SHP77 (cell line): ENCODE measurements at regions not wholly inside any gene's neighbourhood (a gene's known extent, or its start where the extent isn't known, plus 50 kb on each side); places are given as distances from the start of the nearest gene placed in this dataset.

Source experiments
- DNase-seq, 2 experiments: peaks; one replicate each; lab custom pipeline; 2025; lab: John Stamatoyannopoulos, UW

DNA sequence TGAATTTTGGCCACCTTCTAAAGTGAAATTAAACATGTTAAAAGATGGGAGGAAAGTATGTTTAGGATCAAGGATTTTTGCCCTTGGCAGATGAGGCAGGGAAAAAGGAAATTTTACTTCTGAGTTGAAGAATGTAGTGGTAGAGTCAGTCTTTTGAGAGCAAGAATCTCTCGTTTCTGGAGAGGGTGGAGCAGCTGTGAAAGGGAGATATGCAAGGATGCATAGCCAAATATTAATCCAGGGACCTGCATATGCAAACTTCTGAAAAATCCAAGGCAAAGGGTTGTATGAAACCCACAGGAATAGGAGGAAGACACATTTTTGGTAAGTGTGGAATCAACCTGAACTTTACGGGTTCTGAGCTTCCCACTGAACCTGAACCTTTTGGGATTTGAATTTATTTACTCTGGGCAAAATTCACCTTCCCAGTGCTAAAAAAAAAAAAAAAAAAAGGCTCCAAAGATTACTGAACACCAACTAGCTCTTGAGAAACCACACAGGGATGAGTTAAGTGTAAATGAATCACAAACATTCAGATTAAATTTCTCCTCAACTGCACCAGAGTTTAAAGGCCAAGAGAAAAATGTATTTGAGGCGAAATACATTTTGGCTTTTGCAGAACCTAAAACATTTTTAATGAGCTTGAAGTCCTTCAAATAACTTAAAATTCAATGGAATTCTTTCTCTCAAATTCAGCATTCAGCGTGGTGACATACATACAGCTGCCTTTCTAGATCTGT is 187.1 kb upstream of the CDKN3 start:
- no peak for DNase-seq

DNA sequence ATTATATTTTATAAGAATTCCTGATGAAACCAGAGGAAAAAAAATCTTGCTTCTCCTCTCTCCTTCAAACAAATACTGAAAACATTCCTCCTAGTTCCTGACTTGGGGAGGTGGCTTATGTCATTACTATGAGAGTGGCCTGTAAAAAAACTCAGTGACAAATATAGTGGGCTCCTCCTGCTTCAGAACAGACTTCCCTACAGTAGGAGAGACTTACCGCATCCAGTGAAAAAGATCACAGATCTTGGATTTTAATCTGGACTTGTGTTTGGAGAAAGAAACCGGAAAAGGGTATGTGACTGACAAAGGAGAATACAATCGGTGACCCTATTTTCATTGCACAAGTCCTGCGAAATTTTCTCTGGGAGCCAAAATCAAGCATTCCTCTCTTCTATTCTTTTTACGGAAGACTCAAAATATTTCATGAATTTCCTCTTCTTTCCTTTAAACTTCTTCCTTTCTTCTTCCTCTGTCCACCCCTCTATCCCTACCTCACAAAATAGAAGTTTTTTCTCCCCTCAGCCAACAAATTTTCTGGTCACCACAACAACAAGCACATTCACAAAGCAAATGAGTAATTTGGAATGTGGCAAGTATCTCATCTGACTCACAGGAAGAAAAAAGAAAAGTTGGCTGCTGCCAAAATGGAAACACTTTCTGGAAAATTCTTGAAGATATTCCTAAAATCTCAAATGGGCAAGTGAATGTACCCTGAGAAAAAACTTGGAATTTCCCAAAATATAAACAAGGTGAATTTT is 185.1 kb upstream of the CDKN3 start:
- DNase-seq: no peak

DNA sequence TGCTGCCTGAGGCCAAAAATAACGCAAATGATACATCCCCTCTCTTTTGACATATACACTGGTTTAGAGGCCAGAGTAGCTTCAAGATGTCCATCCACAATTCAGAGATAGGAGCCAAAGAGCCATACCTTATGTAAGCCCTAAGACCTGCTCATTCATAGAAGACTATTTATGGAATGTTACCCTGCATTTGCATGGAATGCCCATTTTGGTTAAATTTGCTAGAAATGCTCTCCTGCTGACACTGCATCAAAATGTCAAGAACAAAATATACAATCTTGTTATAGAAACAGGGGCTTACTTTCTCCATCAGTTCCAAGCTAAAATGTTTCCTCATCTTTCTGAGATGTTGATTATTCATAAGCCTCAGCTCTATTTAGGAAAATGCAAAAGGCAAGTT is 183.3 kb upstream of the CDKN3 start:
- DNase-seq: no peak

DNA sequence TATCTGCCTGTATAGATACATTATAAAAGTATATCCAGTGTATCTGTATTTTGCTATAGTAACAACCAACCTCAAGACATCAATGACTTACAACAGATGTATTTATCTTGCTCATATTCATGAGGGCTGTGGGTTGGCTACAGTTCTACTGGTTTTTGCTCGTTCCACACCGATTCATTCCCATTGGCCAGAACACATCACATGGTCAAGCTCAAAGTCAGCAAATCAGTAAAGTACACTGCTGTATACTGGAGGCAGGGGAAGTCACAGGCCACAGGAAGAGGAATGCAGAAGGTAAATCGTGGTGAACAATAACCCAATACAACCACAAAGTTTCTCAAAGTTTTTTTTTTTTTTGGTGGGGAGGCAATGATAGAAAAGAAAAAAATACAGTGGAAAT is 180.0 kb upstream of the CDKN3 start:
- DNase-seq: no peak

DNA sequence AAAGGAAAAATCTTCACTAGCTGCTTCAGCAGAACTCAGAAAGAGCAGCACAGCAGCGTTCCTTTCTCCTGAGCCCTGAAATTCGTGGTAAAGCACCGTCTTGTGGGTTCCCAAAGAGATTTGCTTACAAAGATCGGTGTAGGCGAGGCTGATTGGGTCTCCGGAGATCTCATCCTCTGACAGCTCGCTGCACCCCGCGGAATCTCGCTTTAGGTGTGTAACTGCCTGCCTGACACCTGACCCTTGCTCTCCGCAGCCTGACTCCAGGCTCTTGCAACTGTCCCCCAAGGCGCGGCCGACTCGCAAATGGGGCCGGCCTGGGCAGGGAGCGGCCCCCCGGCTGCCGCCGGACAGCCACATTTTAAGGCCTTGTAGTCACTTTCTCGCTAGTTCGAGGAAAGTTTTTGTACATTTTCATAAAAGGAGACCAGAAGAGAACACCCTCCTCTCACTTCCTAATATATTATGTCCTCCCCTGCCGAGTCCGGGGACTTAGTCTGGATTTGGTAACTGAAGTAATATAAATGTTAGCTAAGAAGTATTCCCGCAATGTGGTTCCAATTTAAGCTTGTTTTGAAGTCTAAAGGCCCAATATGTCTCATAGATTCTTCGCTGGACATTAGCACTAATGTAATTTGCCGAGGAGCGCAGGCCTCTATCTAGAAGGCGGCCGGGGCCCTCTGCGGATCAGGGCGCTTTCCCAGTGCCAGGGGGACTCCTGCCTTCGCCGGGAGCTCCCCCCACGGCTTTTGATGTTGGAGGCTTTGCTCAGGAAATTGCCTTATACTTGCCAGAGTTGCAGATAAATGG is 177.3 kb upstream of the CDKN3 start:
- no peak for DNase-seq

DNA sequence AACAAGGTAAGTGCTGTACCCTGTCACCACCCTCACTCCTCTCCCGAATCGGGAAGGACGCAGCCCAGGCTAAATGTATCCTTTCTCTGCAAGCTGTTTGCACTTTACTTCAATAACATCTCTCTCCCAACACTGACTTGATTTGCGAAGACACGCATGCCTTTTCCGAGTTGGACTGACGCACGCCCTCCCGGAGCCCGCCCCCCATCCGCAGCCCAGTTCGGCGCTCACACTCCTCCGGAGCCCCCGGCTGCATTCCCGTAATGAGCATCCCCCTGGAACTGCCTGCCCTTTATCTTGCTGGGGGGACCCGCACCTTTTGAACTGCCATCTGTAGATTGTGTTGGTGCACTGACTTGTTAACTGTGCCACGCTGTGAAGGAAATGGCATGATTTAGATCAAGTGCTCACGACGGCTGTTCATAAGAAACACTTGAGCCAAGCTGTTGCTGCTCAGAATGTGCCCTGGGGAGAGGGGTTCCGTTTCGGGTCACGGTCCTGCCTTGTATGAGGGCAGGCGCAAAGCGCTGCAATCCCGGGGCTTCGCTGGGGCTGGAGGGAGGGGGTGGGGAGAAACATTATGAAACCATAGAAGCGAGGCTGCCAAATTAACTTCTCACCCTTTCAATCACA is 176.6 kb upstream of the CDKN3 start:
- DNase-seq: no peak

DNA sequence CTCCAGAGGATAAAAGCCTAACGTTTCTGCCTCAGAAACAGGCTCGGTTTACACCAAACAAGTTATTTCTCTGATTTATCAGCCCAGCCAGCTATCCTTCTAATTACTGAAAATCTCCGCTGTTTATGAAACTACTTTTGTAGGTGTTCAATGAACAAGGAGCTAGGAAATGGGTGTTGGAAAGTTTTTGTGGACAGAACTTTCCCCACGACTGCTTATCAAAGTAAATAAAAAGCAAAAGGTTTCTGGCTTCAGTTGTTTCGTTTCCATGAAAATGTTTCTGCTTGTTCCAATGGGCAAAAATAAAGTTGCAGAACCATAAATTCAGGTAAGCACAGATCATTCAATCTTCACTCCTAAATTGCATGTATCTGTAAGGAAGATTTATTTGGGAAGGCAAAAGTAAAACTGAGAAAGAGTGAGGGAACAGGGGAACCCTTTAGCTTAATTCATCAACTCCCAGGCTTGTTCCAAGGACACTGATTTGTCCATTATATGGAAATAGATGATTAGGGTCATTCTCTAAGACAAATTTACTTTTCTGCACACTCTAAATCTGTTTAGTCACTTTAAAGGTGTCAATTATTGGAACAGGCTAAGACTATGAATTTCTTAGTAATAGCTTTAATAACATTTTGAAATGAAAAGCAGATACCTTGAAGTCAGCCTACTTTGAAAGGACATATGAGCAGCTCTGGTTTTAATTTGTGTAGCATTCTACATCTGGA is 175.9 kb upstream of the CDKN3 start:
- no peak for DNase-seq

DNA sequence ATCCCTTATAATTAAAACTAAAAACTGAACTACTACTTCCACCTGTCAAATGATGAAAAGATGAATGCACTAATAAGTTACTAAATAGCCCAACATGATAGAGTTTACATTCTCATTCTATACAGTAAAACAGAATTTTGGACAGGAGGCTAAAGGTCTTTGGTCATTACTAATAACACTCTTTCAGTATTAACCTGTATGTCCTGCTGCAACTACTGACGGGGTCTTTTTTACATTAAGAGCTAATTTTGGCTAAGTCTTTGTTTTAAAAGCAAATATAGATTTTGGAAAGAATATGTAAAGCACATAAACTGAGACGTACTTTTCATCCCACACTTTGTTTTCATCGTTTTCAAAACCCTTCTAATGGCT is 175.4 kb upstream of the CDKN3 start:
- DNase-seq: no peak

DNA sequence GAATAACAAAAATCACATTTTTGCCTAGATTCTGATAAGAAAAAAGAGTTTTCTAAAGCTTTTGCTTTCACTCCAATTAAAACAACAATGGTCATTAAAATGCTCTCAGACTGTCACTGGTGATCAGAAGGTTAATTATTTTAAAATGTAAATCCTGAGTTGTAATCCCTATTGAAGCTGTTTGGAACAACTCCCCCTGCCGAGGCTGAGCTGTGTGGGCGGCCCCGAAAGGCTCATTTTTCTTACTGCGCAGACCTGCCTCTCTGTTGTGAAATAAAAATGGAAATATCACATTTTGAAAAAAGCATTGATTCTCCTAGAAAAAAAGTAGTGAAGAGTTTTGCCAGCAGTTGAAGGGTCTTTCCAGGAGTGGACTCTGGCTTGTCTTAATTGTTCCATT is 174.8 kb upstream of the CDKN3 start:
- no peak for DNase-seq

DNA sequence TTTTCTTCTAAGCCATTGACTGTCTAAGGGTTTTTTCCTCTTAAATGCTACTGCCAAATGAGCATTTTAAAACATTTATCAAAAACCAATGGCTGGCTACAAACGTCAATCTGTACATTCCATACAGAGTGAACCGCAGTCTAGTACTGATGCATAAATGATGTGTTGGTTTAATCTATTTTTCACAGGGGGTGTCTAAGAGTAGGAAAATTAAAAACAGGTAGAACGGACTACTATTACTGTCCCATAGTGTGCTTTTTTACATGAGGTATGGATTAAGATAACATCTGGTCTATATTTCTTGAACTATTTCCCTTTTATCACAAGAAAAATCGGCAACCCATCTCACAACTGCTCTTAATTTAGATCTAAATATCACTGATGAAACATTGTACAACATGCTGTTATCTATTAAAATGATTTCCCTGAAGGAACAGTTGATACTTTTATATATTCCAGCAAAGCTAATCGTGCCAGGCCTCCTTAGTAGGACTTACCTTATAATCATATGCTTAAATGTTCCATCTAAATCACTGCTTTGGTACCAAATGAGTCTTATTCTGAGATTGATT is 172.9 kb upstream of the CDKN3 start:
- no peak for DNase-seq

DNA sequence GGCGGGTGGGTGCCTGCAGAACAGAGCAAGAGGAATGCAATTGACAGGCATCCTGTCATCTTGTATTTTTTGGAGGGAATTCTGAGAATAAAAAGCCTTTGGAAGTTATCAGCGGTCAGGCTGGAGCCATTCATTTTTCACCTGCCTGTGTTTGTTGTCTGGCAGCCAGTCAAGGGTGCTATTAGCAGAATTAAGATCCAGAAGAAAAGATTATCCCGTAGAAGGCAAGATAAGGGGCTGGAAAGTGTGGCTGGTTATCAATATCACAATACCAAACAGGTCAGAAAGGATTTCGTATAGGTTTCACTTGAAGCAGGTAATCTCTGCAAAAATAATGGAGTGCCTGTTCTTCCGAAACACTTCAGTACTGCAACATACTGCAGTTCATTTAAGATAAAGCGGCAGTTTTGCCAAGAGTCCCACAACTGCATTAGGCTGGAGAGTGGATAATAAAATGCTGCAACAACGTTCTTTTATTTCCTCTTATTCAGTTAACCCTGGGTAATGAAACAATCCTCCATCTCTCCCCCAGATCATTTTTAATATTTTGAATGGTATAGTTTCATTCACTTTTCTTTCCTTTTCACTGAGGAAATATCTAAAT is 171.2 kb upstream of the CDKN3 start:
- no peak for DNase-seq

DNA sequence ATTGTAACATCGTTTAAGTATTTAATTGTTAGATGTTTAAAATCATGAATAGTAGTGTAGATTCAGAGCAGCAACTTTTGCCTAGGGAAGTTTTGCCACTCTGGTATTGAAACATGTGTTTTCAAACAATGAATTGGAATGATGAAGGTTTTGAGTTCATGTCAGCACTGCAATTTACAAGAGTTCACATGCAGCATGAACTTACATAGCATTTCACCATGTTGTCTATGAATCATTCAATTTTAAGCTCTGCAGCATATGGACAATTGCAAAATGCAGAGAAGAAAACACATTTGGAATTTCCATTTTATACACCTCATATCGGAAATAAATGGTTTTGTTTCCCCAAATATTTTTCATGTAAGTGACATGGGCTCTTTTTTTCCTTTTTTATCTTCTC is 170.7 kb upstream of the CDKN3 start:
- DNase-seq: no peak

DNA sequence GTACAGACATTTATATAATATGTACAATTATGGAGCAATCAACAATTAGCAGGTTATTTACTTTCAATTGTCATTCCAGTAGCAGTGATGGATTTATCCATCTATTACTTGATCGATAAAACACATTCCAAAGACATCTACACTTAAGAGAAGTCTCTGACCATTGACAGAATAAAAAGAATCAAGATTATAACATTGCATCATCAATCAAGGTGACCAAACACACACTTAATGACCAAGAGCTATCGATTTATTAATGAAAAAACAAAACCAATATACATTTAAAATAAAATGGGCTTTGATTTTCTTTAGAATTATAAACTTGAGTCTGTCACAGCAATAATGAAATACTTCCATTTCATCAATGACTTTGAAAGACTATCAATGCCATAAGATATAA is 170.2 kb upstream of the CDKN3 start:
- no peak for DNase-seq

DNA sequence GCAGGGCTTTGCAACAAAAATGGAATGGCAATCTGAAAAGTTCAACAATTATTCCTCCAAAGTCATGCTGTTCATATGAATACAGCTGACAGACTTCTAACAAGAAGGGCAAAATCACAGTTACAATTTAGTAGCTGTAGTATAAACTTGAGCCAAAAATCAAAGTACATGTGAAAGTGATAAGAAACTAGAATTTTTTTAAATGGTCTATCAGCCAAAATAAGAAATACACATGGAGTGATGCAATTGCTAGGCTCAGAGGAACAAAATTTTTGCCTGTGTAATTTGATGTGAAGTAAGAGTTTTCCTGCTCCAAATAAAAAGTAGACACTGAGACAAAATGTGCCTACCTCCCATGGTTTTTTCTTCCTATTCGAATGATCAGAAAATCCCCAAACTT is 167.7 kb upstream of the CDKN3 start:
- DNase-seq: no peak

DNA sequence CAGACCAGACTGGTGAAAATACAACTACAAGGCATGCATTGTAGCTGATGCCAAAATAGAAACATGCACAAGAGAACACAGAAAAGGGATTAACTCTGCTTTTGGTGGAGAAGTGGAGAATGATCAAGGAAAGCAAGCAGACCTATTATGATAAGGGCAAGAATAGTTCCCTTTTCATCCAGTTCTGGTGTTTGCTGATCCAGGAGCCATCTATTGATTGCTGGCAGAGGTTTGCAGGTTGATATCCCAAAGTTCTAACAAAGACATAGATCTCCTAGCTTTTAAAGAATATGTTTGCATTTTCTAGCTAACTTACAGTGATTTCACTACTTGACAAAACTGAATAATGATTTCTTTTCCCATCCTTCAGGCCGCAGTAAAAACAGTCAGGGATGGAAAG is 166.2 kb upstream of the CDKN3 start:
- DNase-seq: no peak

DNA sequence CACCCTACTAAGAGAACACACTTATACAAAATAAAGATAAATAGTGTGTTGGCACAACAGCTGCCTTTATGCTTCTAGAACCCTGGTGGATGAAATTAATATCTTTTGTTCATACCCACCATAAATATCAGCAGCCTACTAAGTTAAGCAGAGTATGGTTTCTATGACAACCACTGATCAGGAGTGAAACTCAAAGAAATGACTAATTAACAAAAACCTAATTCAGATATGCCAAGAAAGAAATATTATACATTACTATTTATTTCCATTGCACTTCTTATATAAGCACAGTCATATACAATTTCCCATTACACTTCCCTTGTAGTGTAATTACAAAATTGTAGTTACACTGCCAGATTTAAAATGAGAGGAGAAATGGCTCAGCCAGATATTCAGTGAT is 164.1 kb upstream of the CDKN3 start:
- DNase-seq: no peak

DNA sequence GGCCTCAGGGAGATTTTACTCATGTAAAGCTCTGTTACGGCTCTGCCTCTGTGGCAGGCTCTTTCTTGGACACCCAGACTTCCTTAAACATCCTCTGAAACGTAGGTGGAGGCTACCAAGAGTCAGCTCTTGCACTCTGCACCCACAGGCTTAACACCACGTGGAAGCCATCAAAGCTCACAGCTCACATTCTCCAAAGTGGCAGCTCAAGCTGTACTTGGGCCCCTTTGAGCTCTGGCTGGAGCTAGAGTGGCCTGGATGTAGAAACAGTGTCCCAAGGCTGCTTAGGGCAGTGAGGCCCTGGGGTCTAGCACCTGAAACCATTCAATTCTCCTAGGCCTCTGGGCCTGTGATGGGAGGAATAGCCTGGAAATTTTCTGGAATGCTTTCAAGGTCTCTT is 155.3 kb upstream of the CDKN3 start:
- no peak for DNase-seq

DNA sequence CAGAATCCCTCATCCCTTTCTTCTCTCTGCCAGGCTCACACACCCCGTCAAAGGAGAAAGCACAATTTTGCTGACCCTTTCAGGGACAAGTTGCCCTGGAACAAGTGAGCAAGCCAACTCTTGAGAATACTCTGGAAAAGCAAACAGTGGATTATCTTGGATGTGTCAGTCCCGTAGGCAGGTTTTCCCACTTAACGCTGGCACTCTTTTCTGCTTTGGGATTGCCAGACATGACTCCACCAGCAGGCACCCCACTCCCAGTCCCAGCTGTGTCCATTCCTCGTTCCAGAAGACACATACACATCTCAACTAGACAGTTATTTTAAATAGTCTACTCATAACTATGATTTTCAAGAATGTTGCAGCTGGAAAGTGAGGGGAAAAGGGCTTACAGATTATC is 145.5 kb upstream of the CDKN3 start:
- no peak for DNase-seq

DNA sequence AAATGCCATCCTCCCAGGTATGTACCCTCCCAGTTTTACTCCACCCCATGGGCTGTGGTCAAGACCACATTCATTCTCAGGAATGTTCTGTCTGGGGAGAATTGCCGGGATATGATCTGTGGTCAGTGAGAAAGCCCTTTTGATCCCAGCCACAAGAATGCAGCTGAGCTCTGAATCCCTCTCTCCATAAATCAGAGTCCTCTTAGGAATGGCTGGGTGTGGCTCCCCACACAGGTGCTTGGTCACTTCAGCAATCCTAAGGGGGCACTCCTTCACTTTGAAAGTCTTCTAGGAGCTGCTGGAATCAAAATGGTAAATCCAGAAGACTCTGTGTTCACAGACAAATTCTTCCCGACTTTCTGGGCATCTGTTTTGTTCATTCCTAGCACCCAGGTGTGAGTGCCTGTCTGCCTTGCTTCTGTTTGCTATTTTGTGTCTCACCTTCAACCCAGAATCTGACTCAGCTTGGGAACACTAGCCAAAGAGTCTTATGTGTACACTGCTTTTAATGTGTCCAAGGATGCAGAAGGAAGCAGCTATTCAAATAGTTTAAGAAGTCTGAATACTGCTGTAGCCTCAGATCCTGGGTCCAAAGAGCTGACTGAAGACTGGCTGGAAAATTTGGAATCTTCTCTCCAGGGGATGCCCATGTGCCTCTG is 144.6 kb upstream of the CDKN3 start:
- no peak for DNase-seq

DNA sequence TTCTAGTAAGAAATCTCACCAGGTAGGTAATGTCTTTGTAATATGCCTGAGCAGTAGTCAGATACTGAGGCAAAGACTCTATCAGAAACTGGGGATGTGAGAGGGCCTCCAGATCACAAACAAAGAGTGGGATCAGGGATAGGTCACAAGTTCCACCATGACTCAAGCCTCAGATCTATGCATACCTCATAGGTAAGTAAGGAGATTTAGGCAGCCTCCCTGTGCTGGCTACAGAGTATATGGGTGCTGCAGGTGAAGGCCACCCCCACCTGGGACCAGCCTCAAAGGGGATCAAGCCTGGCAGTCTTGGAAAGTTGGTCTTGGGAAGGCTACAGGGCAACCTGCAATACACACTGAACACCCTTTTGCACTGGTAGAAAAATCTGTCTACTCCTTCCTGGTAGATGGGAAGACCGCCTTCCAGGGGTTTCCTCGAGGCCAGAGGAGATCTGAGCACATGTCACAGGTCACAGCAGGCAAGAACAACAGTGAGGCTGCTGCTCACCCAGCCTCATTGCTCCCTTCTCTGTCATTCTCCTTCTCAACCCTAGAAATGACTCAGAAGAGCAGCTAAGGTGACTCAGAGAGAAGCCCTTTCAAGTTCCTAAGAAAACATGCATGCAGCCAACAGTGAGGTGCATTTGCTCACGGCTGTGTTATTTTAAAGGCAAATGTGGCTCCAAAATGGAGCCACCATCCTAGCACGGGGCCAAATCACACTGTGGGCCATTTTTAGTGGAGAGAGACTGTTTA is 143.4 kb upstream of the CDKN3 start:
- DNase-seq: no peak
